HG02588 (cell line): ENCODE measurements at regions not wholly inside any gene's neighbourhood (a gene's known extent, or its start where the extent isn't known, plus 50 kb on each side); places are given as distances from the start of the nearest gene placed in this dataset.

ENCODE experiments used
- ATAC-seq: cut with Tn5 transposase; IDR thresholded peaks from one replicate; pipeline ENCODE4 v1.9.1; 2021; ENCODE audit warnings: mild to moderate bottlenecking, moderate library complexity; ENCODE audit not compliant: unreplicated experiment

DNA sequence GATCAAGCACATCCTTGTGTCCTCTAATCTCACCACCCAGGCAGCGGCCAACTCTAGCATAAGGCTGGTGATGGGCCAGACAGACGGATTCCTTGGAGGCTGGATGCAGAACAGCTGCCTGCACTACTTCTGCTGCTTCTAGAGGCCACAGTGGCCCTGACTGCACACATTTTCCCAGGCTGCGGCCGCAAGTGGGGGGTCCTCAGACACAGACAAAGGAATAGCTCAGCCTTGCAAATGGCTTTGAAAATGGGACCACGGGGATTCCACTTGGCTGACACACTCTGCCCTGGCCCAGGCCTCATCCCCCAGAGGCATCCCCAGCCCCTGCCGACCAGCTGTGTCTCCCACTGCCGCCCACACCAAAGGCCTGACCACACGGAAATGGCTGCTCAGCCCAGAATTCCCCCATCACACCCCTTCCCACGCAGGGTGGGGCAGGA is 540.8 kb downstream of the BNC2 start:
- no peak for ATAC-seq

DNA sequence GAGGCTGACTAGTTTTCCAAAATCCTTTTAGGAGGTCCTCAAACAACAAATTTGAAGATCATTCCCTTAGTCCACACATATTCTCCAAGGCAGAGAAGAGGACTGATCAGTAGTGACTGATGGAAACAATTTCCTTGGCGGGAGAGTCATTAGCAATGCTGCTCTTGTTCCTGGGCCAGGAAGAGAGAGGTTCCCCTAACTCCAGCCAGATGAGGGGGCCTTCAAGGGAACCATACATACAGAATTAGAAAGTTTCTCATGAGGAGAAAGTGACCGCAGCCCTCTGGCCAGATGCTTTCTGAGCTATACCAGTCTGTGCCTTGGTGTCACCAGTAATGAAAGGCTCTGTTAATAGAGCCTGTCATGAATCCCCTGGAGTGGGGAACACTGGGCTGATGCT is 539.4 kb downstream of the BNC2 start:
- no peak for ATAC-seq

DNA sequence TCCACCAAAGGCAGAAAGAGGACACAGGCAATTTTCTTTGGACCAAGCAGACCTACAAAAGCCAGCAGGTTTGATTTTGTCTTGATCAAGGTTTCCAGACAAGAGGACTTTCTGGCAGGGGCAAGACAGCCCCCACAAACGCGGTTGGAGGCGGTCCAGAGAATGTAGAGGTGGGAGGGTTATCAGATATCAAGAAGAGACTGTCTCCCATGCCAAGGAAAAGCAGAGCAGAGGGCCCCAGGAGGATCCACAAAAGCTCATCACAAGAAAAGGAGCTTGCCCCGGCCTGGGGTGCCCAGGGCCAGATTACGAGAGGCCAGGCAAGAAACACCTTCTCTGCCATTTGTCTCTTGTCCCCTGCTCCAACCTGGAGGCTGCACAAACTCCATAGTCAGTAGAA is 538.9 kb downstream of the BNC2 start:
- no peak for ATAC-seq

DNA sequence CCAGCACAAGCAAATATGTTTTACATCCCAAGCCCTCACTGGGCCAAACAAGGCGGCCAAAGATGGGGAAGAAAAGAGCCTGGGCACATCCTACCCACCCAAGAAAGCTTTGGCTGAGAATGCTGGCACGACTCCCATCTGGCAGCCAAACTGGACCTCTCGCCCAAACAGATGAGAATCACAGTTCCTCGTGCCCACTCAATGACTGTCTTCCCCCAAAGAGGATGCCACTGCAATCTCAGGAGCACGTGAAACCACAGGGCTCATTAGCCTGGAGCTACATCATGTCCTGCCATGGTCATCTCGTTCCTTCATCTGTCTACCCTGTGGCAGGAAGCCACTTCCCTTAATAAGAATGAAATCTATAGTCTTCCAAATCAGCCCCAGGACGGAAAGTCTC is 536.8 kb downstream of the BNC2 start:
- no peak for ATAC-seq

DNA sequence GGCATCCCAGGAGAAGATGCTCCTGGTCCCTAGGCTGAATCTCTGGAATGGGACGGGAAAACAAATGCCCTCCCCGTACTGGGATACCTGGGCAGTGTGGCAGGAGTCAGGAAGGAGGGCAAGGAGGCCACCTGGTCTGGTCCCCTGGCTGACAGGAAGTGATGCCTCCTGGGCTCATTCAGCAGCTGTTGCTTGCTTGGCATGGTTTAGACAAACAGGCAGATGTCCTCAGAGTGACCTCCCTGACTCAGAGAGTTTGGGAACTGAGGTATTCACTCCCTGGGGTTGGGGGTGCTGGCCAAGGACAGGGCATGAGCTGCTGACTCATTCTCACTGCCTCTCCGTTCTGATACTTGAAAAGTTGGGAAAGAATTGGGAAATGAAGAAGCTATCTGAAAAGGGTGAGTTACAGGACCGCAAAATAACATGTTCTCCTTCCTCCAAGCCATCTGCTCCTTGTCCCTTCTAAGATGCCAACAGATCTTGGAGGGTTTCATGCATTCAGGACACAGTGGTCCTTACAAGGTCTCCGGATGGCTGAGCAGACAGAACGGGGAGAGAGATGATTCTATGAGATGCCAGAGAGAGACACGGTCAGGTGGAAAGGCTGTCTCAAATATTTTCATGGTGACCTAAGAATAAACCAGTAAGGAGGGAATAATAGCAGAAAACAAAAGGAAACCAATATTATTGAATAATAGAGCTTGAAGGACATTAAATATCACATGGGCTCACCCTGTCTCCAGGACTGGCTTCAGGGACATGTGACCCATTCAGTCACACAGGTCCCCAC is 534.5 kb downstream of the BNC2 start:
- no peak for ATAC-seq

DNA sequence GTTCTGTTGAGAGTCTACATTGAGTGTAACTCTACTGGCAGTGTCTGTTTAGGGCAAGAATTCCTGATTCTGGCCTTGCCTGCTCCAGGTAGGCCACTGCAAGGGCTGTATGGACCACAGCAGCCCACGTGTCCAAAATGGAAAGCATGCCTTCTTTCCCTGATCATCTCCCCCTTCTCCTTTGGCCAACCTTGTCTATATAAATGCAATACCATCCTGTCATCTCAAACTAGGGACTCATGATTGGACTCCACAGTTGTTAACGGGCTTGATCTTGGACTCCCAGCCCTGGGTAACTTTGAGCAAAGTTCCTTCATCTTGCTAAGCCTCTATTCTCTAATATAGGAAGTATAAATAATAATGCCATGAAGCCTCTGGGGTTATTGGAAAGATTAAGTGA is 533.6 kb downstream of the BNC2 start:
- ATAC-seq = no peak

DNA sequence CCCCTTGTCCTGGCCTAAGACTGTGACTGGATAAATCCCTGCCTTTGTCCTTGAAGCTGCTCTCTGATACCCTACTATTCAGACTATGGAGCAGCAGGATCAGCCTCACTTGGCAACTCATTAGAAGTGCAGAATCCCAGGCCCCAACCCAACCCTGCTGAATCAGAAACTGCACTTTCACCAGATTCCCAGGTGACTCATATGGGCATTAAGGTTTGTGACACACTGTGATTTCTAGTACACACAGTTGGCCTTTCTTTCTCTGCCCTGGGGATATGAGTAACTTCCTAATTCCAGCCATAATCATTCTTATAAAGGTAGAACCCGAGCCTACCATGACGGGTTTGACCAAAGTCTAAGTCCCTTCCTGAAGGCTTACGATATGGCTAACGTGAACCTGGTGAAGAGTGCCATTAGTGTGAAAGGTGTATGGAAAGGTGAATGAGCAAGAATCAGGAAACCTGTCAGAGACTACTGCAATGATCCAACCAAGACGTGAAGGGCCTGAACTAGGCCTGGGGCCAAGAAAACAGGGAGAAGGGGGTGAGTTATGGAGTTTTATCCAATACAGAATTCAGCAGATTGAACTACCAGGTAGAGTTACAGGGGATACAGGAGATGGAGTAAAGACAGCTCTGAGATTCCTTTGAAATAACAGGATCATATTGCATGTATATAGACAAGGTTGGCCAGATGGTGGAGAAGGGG is 533.0 kb downstream of the BNC2 start:
- no peak for ATAC-seq

DNA sequence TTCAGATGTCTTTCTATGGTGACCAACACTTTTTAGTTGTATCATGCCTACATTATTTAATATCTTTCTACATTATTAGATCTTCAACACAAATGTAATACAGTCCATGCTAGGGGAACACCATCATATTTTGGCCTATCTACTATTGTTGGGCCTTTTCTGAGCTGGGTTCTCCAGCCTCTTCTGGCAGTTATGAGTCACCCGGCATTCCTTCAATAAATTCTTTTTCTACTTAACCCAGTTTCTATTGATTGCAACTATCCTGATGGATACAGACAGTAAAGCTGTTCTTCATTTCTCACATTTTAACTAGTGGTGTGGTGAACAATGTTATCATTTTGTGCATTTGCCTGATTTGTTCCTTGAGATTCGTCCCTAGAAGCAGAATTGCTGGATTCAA is 529.3 kb downstream of the BNC2 start:
- no peak for ATAC-seq

DNA sequence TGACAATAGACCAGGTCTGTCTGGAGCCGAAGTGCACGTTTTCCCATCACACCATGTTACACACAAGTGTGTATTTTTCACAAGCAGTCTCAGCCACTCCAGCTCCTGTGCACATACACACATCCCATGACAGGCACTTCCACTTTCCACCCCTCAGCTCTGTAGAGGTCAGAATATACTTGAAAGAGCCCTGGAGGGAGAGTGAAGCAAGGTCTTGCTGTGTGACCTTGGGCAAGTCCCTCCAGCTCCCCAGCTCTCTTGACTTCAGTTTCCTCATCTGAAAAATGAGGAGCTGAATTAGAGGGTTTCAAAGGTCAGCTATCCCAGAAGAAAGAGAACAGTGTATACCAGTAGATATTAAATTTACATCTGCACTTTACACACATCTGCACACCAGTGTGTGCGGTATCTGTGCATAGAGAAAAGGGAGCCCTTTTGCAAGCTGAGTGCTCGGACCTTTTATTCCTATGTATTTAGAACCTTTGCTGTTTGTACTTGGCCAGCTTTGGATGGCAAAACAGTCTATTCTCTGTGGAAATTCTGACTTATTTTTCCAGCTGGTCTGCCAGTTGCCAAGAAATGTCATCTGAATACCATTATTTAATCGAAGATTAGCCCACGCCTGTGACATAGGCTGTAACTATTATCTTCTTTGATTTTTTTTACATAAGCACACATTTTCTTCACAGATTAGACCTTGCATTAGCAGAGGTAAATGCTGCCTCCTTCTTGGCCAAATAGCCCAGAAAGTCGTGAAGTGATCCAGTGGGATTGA is 528.0 kb downstream of the BNC2 start:
- no peak for ATAC-seq

DNA sequence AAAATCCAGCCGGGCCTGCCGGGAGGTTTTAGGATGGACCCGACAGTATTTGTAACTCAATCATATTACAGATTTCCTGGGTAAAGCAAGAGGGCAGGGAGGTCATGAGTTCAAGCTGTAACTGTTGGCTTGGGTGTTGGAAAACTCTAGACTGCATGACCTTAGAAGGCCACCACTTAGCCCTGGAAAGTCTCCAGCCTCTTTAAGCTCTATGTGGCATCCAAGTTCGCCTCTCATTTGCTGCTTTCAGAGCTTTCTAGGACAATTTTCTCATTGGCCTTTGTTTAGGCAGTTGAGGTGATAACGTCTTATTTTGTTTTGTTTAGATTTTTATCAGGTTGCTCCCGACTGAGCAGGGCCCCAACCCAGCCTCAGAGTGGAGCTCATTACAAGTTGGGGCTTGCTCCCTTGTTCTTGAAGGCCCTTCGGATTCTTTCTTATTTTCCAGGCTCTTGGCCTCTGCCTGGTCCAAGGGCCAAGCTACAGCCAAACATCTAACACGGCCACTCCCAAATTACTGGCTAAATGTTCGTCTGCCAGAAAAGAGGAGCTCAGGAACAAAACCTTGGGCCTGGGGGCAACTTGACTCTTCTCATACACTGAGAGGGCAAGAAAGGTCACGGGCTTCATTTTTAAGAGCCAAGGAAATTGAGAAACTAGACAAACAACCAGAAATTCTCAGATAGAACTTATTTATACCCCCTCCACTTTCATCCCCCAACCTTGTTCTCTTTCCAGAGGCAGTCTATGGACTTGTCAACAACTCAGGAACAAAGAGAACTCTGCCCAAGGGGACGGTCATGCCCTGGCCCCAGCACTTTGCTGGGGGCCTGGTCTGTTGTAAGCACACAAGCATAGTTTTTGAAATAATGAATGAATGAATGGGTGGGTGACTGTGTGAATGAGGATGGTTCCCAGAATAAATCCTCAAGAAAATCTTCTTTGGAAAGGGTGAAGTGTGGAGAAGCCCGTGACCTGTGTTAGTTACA is 526.9 kb downstream of the BNC2 start:
- no peak for ATAC-seq

DNA sequence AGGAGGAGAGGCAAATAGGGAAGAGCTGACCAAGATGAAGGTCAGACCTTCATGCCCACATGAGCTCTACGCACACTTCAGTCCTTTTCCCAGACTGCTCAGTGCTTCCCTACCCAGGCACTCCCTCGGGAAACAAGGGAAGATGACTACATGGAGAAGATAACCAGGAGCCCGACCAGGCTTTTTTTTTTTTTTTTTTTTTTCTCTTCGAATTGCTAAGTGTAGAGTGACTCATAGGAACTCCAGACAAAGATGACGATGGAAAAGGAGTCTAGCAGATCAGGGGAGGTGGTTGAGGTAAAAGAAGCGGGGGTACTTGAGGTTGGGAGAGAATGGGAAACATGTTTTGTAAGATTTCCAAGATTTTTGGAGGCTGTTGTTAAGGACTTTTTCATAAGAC is 526.1 kb downstream of the BNC2 start:
- ATAC-seq = no peak

DNA sequence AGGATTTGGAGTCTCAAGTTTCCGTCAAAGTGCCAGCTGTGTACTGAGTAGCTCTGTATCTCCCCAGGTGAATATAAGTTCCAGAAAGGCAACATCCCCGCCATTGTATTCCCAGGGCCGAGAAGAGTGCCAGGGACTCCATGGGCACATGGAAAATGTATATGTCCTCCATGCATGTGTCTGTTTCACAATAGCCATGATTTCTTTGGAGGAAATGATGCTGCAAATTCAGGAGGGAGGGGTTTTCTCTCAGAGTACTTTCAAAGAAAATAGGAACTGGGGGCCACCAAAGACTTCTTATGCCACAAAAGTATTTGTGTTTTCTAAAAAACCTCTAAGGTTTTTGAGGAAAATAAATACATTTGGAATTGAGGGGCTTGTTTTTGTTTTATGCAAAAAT is 524.6 kb downstream of the BNC2 start:
- ATAC-seq = no peak

DNA sequence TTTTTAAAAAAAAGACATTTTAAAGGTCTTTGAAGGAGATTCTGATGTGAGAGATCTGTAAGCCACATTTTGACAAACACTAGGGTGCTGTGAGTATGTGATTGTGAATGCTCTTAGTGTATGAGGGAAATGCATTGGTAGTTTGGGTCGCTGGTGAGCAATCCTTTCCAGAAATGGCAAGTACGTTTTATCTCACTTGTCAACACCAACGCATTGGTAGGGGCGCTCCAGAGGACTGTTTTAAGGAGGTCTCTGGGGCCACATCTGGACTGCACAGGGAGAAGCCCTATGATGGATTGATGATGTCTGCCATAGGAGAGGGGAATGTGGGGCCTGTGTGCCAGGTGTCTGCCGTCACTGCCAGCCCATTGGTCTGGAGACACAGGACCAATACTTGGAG is 522.6 kb downstream of the BNC2 start:
- ATAC-seq = no peak

DNA sequence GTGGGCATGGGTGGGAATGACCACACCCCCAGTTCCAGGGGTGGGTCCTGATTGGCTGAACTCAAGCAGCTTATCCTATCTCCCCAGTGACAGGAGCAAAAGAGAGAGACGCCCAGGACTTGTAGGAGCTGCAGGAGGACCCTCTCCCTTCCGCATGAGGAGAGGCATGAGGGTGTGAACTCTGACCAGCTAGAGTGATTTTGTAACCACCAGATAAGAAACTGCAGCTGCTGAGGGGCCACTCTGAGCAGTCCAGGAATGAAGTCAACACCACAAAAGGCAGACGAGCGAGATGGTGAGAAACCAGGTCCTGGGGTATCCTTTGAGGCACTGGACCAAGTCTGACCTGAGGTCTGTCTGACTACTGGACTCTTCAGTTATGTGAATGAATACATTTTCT is 521.9 kb downstream of the BNC2 start:
- no peak for ATAC-seq

DNA sequence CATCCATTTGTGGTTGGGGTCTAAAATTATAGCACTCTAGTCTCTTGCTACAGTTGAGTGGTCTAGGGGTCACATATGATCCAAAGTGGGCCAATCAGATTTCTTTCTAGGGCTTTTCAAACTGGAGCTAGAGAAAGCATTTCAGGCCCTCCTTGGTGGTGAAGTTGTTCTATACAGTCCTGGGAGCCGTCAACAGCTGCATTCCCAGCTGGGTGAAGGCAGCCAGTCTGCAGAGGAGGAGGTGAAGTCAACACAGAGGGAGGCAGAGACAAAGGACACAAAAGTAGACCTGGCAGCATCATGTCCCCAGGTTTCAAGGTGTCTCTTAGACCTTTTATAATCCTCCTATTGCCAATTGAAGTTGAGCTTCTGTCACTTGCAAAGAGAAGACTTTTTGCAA is 518.2 kb downstream of the BNC2 start:
- ATAC-seq = no peak

DNA sequence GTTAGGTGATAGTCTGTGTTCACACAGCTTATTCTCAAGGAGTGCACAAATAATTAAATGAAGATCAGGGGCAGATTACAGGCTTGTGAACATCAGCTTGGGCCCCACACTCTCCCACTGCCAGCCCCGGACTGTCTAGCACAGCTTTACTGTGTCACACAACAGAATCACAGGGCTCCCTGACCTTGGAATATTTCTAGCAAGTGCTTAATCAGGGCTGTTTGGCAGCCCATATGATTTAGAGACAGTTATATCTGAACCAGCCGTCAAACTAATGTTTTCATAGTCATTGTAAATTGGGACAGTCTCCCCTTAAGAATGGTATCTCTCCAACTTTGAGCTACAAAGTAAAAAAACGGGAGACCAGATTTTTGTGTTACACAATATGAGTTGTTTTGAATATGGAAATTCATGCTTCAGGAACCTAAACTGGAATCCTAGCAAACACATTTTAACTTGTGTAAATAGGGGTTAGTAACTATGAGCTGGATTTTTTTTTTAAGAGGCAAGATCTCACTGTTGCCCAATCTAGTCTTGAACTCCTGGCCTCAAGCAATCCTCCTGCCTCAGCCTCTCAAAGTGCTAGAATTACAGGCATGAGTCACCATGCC is 517.6 kb downstream of the BNC2 start:
- no peak for ATAC-seq

DNA sequence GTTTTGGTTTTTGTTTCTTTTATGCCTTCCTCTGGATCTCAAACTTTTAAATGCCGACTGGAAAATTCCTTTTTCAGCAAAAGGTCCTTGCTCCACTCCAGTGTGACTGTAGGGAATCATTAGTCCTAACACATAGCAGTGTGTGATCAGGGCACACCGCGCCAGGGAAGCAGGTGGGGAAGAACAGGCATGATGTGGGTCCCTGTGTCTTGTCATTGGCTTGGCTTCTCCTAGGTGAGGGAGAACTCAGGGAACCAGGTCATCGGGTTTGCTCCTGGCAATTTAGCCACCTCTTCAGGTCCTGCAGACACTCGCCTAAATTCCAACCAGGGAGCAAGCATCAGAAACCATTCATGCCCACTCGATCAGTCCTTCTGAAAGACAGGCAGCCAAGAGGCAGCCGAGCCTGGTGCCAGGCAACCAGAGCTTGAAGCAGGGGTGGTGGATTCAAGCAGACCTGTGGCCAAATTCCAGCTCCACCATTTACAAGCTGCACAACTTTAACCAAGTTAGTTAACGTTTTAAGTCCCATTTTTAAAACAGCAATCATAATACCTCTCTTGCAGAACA is 514.2 kb downstream of the BNC2 start:
- ATAC-seq = no peak

DNA sequence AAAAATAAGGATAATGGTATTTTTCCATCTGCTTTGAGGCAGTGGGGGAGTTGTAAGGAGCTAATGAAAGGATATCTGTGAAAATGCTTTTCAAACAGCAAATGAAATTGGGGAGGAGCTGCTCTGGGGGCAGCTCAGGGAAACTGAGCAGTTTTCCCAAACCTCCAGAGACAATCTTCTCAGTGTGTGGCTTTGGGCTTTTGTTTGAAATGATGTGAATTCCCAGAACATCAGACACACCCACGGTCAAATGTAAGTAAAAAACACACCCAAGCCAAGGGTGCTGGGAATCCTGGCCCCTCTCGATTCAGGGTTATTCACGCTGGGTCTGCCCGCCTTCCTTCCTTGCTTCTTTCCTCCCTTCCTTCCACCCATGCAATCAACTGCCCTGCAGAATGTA is 512.6 kb downstream of the BNC2 start:
- no peak for ATAC-seq

DNA sequence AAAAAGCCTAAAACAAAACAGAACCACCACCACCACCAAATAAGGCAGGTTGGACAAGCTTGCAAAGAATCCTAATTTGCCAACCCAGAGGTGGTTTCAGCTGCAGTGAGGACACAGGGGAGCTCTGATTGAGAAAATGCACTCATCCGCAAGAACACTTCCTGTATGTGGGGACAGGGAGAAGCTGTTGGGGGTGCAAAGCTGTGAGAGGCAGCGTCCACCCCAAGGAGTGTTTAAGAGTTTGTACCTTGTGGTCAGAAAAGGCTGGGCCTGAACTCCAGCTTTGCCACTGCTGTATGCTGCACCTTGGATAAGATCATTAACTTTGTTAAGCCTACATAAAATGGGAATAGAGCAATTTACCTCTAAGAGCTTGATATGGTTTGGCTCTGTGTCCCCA is 511.7 kb downstream of the BNC2 start:
- no peak for ATAC-seq
